SU-DHL-6 (cell line): ENCODE measurements at regions not wholly inside any gene's neighbourhood (a gene's known extent, or its start where the extent isn't known, plus 50 kb on each side); places are given as distances from the start of the nearest gene placed in this dataset.

Source experiments
- CTCF ChIP-seq: fragments of 200-600 bp; sonication (generic); IDR thresholded peaks from one replicate; pipeline ENCODE4 v1.5.1; 2017; ENCODE audit warnings: antibody characterized with exemption, mild to moderate bottlenecking, low read length, moderate library complexity; ENCODE audit not compliant: insufficient read depth, poor library complexity, severe bottlenecking
- EZH2phosphoT487 ChIP-seq: fragments of 200-600 bp; sonication (generic), shearing (Covaris generic); conservative IDR thresholded peaks from 2 replicates; pipeline ENCODE4 v1.6.1; 2018; ENCODE audit warnings: mild to moderate bottlenecking, antibody characterized with exemption, low read length, moderate library complexity, mixed read lengths

GRCh38 chr21:20026543-20026942 lies 971.7 kb upstream of the NCAM2 start:
- TF ChIP-seq CTCF (no peak), EZH2phosphoT487 (no peak)
